ENCODE measurements at regions not wholly inside any gene's neighbourhood (a gene's known extent, or its start where the extent isn't known, plus 50 kb on each side); places are given as distances from the start of the nearest gene placed in this dataset.

- Histone ChIP-seq H3K27me3 (ENCODE audit: insufficient read depth, low read length) (no peaks in the 10 kb centered on the region), H2BK5ac (ENCODE audit: insufficient read length, low read length) (no peak overlapping the region), H4K8ac (replicated peaks; ENCODE audit: insufficient read length, low read depth, low read length) (no peak overlapping the region), H4K5ac (ENCODE audit: insufficient read length, low read depth, low read length) (no peak overlapping the region), H3K27ac (ENCODE audit: insufficient read length, low read depth, low read length) (no peak overlapping the region), H4K20me1 (ENCODE audit: control insufficient read depth, insufficient read depth, insufficient read length) (no peaks in the 10 kb centered on the region), H3K4ac (ENCODE audit: low read depth, low read length) (no peak overlapping the region), H2BK120ac (ENCODE audit: low read depth, low read length, poor library complexity, severe bottlenecking) (no peak overlapping the region), H3K9ac (ENCODE audit: extremely low read depth, insufficient read length, low read length) (no peak overlapping the region), H2AK5ac (ENCODE audit: insufficient read length, low read length) (no peak overlapping the region), H3K56ac (ENCODE audit: insufficient read length, low read depth, low read length) (no peak overlapping the region), H3K18ac (ENCODE audit: insufficient read length, low read depth, low read length) (no peak overlapping the region), H3K79me2 (ENCODE audit: insufficient read depth, low read length) (no peaks in the 10 kb centered on the region), H3K4me1 (ENCODE audit: insufficient read depth, low read length) (no peaks in the 10 kb centered on the region), H2BK20ac (ENCODE audit: low read depth, low read length, poor library complexity, severe bottlenecking) (no peak overlapping the region), H2AFZ (ENCODE audit: low read length) (no peak overlapping the region), H3T11ph (ENCODE audit: low read length) (no peak overlapping the region), H3K9me3 (ENCODE audit: control insufficient read depth, low read depth, low read length) (no peaks in the 10 kb centered on the region), H3K23me2 (ENCODE audit: insufficient read length, low read depth, low read length, poor library complexity, severe bottlenecking) (no peaks in the 10 kb centered on the region), H3K79me1 (ENCODE audit: insufficient read depth, low read depth, low read length, poor library complexity, severe bottlenecking) (no peaks in the 10 kb centered on the region), H2BK12ac (ENCODE audit: insufficient read length, low read depth, low read length) (no peak overlapping the region), H3K4me2 (ENCODE audit: insufficient read depth, insufficient read length, low read length) (no peak overlapping the region), H2BK15ac (ENCODE audit: low read depth, low read length) (no peak overlapping the region), H3K23ac (ENCODE audit: insufficient read length, low read depth, low read length) (no peak overlapping the region), H4K91ac (ENCODE audit: insufficient read length, low read depth, low read length) (no peak overlapping the region), H3K14ac (ENCODE audit: insufficient read depth, low read length) (no peak overlapping the region)
- no peaks in the 10 kb centered on the region; a peak in 1 of 4 replicates for H3K4me1 Mint-ChIP-seq
- no peak for TF ChIP-seq CTCF (conservative IDR thresholded peaks at IDR 0.05)
- peaks cover 0 to under 1% (median 0%) of the 10 kb centered on the region in 3 experiments; a peak in 1 of 7 replicates for H3K36me3 Mint-ChIP-seq (ENCODE audit: insufficient read depth in 1 of 3, low read depth in 3 of 3)
- DNase-seq: no peak
- H3K27me3 Mint-ChIP-seq (ENCODE audit: low read depth): no peaks in the 10 kb centered on the region
- H3K27ac Mint-ChIP-seq: no peak overlapping the region
- no peaks in the 10 kb centered on the region; a peak in 2 of 5 replicates for H3K9me3 Mint-ChIP-seq
- H3K4me3 Mint-ChIP-seq: no peak overlapping the region
Observed at GRCh38 chr3:164190566-164190965, 887.7 kb downstream of the SI start.
